Daoy (cell line): ENCODE measurements at regions not wholly inside any gene's neighbourhood (a gene's known extent, or its start where the extent isn't known, plus 50 kb on each side); places are given as distances from the start of the nearest gene placed in this dataset.

Source experiments
- DNase-seq: peaks from one replicate; pipeline ENCODE4 v3.0.0-alpha.2; 2015; ENCODE audit warnings: low read depth

DNA sequence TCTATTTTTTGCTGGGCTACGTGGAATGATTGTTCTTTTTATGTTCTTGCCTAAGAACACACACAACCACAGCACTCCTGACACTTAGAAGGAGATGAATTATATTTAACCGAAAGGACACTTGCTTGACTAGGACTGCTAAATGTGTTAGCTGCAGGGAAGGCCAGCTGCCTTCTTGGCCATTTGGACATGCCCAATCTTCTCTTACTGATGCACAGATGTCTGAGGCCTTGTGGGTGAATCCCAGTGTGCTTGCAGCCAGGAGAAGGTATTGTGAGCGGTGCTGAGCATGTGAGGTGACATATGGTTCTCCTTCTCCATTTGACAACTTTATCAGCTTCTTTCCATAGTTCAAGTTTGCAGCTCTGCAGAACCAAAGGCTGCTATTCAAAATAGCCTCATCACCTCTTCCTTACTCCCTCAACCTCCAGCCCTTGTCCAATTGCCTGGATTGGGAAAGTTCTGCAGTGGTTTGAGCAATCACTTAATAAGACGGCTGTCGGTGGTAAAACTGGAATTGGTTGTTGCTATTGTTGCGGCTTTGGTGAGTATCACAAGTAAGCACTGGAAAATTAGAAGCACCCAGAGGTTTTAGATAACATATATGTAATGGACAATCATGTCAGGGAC, 1113.3 kb downstream of the TSN start:
- no peak for DNase-seq

DNA sequence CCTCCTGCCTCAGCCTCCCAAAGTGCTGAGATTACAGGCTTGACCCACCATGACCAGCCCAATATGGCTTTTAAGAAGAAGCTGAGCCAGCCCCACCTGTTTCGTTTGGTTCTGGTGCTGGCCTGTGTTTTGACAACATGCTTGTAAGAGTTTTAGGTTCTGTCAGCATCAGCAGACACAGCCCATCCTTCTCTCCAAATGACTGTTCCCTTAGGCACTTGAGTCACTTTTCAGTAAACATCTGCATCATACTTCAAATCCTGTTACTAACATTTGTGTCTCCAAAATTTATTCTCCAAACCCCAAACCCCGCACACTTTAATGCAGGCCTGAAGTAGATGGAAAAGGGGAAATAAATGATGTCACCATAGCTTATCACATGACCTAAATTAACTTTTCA, 1118.5 kb downstream of the TSN start:
- DNase-seq = no peak

DNA sequence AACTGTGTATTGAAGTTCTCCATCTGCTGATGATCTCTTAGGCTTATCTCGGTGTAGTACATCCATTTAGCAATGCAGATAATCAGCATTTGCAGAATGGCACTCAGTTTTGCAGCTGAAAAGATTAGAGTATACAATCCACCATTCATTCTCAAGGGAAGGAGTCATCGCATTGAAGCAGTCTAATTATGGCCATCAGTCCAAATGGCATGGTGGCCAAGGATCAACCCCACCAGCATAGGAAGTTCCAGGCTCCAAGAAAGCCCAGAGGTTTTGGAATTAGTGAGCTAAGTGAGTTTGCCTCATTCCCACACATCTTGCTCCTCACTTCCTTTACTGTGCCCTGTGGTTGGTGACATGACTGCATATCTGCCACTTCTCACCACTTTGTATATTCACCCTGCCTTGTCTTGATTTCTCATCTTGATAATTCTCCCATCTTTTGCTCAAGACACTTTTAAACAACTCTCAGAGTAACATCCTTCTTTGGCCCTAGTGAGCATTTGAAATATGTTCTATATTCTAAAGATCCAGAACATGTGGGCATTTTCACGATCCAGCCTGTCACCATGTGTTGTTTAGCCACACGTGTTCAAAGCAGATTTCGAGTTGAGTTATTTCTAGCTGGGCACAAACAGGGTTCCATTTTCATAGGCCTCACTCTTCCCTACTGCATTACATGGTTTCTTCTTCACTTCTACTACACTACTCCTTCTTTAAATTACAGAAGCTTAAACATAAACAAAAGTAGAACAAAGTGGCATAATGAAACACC, 1119.8 kb downstream of the TSN start:
- DNase-seq = no peak

DNA sequence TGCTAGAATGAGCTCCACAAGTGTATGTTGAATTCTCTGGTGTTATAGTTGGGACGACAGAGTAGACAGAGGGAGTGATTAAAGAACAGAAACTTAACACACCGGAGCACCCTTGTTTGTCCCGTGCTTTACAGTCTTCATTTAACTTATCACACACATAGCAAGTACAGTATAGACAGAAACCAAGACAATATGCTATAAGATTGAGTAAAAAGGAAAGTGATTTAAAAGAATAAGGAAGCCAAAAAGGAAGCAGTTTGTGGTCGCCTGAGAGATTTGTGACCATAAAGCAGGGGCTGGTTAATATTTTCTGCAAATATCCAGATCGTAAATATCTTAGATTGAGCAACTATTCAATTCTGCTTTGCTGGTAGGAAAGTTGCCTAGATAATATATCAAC, 1128.4 kb downstream of the TSN start:
- no peak for DNase-seq

DNA sequence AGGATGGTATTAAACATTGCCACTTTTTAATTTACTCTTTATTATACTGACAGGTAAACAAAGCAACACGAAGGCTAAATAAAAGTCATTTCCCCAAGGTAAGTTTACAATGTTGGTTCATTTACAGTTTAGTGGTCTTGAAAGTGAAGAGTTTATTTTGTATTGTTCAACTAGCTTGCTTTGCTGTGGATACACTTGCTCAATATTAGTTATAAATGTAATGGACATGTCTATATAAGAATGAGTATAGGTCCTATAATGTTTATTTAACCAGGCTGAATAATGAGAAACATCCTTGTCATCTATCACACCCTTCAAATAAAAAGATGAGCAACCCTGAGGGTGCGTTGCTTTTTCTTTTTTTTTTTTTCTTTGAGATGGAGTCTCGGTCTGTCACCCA, 1129.4 kb downstream of the TSN start:
- DNase-seq = no peak

DNA sequence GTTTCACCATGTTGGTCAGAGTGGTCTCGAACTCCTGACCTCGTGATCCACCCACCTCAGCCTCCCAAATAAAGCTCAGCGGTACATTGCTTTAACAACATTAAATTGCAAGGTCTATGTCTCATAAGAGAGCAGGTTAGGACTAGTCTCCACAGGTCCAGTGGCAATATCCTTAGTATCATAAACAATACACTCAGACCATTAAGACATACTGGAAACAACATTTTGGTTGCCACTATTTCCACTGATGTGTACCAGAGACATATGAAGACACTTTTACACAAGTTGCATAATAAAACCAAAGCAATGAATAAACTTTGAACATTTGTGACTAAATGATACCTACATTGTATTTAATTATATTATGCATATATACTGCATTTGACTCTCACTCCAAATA, 1130.0 kb downstream of the TSN start:
- DNase-seq = no peak

DNA sequence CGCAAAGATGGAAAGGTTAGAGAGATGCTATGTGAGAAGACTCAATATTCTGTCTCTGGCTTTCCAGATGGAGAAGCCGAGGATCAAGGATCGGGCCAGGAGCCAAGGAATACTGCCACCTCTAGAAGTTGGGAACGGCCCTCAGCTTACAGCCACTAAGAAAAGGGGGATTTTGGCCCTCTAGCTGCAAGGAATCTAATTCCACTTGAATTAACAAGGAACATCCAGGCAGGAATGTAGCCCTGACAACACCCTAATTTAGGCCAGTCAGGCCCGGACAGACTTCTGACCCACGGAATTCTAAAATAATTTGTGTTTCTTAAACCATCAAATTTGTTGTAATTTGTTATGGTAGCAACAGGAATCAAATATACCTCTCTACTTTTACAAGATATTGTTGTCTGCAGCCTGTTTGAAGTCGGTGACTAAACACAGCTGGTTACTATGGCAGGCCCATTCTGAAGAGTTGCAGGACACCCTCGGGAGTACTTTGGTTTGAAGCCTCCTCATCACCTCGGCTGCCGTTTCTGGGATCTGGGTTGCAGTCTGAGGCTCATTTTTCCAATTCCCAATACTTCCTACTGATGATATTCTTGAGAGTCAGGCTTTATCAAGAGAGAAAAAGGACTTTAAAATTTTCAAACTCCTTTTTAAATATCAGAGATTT, 1131.2 kb downstream of the TSN start:
- DNase-seq = no peak

DNA sequence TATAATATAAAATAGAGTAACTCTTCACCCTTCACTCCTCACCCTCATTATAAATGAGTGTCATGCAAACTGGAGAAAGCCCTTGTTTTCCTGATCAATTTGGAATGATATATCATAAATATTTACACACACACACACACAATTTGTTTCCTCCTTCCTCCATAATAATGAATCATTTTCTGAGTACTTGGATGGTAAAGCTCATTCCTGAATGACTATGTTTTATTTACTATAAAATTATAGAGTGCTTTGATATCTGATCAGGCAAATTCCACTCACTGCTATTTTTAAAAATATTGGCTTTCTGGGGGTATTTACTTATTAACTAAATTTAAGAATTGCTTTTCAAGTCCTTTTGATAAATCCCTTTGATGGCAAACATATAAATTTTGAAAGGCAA, 1125.5 kb upstream of the CNTNAP5 start:
- no peak for DNase-seq

DNA sequence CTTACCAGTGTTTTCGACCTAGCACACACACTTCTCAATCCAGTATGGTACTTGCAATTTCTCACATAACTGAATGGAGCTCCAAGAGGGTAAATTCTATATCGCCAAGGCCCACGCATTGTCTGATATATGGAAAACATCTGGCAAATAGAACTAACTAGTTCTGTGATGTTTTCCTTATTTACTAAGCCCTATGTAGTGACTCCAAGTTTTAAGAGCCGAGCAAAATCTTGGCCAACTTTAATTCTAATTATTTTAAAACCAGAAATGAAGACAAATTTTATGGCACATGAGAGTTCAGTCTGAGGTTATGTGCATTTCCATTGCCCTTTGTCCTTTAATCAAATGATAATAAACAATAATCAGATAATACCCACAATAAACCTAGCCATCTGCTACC, 1119.7 kb upstream of the CNTNAP5 start:
- no peak for DNase-seq

DNA sequence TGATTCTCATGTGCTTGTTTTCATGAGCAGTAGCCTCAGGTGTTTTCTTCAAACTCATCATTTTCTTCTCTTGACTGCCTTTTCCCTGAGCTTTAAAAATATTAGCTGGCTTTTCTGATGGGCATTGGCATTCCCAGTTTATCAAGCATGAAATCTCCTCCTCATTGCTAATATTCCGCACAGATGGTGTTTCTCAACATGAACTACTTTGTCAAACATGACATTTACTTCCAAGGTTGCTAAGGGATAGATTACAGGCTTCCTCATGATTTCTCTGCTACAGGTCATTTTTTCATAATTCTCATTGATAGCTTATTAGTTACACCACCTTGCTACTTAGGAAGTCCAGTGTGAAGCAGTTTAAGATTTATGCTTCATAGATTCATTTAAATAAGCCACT, 1116.9 kb upstream of the CNTNAP5 start:
- DNase-seq = no peak

DNA sequence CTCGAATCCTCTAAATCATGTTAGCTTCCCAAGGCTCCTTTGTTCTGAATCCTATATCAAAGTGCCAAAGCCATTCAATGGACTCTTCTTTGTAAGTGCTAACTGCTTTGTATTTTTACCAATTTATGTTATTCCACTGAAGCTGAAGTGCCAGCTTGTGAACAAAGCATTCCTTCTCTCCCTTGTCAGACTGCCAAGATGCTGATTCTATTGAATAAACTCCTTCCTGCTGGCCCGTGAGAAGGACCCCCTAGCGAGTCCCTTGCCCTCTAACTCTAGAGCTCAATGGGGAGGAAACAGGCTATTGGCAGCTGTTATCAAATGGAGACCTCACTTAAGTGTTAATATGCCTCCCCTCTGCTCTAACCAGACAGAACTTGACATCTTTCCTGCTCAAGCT, 1097.9 kb upstream of the CNTNAP5 start:
- no peak for DNase-seq

DNA sequence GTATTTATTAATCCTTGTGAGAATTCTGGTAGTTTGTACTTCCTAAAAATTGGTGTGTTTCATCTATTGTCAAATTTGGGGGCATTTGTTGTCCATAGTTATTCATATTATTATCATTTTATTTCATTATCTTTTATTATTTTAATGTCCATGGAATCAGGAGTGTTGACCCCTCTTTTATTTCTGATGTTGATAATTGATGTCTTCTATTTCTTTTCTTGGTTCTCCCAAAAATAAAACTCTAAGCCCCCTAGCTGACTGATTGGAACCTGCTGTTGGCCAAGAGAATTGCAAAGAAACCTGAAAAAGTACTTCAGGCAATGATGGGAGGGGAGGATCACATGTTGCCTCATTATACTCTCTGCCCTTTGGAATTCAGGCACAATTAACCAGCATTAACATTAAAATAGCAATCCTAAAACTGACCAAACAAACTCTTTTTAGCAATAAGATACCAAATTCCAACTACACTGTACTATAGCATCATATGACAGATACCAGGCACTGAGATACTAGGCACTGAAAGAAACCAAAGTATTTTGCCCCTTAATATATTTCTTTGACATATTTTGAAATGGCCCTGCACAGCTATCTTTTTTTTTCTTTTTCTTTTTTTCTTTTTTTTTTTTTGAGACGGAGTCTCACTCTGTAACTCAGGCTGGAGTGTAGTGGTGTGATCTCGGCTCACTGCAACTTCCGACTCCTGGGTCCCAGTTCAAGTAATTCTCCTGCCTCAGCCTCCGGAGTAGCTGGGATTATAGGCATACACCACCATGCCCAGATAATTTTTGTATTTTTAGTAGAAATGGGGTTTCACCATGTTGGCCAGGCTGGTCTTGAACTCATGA, 1097.2 kb upstream of the CNTNAP5 start:
- no peak for DNase-seq

DNA sequence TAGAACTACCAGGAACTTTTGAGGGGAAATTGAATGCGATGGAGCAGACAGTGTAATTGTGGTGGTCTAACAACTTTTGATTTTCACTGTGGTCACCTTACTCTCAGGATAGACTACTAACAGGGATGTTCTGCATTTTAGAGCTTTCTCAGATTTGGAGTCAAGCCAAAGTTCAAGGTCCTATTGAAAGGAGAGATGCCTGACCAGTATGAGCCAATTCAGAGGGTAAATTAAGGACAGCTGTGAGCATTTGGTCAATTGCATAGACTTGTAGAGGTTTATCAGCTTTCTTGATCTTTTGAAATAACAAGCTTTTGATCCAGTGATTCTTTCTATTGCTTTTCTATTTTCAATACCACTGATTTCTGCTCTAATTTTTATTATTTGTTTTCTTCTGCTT, 1095.7 kb upstream of the CNTNAP5 start:
- no peak for DNase-seq

DNA sequence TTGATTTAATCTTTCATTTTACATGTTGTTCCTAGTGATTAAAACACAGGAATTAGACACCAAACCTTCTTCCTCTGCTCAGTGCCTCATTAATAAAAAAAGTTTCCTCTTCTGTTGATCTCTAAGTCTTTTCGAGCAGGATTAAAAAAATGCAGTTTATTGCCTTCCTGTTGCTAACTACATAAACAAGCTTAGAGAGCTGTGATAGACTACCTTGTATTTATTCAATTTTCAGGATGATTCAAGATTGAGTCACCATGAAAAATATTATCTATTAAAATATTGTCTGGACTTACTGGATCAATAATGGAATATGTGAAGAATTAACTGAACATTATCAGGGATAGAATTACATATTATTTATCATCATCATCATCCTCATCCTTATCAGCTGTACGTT, 1089.6 kb upstream of the CNTNAP5 start:
- no peak for DNase-seq

DNA sequence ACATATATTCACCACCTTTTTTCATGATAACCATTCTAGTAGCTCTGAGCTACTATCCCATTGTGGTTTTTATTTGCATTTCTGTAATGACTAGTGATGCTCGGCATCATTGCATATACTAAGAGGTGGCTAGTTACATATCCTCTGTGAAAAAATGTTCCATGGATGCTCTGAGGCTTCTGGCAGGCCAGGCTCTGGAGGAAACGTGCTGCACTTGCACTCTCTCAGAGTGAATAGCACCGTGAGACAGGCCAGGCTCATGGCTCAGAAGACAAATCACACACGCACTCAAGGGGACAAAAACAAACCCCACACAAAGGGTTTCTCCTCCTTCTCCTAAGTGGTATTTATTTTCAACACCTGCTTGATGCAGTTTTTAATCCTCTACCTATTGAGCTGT, 1085.3 kb upstream of the CNTNAP5 start:
- no peak for DNase-seq

DNA sequence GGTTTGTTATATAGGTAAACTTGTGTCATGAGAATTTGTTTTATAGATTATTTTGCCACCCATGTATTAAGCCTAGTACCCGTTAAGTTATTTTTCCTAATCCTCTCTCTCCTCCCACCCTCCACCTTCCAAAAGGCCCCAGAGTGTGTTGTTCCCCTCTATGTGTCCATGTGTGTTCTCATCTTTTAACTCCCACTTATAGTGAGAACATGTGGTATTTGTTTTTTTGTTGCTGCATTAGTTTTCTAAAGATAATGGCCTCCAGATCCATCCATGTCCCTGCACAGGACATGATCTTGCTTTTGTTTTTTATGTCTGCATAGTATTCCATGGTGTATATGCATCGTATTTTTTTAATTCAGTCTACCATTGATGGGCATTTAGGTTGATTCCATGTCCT, 1075.6 kb upstream of the CNTNAP5 start:
- no peak for DNase-seq

DNA sequence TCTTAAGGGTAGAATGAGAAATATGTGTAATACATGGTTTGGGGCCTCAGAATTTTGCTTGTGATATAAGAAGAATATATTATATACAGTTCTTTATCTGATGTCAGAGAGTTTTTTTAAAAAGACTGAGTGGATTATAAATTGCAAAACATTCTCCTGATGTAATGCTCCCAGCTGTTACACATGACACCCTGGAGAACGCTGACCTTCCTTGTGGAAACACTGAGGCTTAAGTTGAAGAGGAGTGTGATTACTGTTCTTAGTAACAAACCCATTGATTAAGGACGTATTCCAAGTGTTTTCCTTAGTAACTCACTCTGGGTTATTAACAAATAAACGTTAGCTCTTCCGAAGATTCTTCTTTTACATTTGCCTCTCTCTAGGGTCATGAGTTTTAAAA, 1069.3 kb upstream of the CNTNAP5 start:
- no peak for DNase-seq

DNA sequence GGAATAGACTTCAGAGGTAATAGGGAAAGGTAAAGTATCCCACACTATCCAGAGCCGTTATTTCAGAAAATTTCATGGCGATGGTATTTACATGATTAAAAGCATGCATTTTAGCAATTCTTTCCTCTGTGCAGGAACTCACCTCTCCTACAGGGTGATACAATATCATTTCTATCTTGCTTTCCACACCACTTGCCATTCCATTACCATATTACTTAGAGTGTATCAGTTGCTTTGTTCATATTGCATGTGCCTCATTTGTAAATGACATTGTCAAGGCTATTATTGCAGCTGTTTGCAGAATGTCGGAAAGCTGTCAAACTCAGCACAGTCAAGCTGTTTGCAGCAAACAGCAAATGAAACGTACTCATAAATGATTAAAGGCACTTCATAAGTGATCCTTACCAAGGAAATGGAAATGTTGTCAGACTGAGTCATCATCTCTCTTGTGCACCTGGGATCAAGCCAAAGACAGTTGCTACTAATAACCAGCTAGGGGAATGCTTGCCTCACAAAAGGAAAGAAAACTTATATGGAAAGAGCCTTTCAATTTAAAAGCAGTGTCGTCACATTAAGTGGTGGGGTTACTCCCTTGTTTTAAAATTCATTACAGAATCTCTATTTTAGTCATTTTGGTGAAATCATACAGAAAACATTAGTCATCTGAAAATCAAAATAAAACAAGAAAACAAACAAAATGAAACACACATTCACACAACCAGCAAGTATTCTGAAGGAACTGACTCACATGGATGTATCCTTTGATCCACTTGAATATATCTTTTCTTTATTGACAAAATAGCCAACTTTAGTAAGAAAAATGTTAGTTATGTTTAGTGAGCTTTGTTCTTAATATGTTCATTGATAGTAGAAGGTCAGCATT, 1064.1 kb upstream of the CNTNAP5 start:
- DNase-seq = peak; percentile 59

DNA sequence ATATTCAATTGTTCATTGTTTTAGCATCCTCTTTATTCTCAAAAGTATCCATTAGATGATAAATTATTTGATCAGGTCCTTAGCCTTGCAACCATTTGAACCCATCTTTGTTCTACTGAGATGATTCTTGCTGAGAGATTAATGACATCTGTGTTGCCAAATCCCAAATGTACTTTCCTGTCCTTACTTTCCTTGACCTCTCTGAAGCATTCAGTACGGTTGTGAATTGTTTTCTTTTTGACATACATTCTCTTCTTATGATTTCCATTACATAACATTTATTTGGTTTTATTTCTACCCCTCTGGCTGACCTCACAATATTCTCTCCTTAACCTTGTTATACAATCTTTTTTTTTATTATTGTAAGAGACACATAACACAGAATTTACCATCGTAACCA, 1058.6 kb upstream of the CNTNAP5 start:
- no peak for DNase-seq

DNA sequence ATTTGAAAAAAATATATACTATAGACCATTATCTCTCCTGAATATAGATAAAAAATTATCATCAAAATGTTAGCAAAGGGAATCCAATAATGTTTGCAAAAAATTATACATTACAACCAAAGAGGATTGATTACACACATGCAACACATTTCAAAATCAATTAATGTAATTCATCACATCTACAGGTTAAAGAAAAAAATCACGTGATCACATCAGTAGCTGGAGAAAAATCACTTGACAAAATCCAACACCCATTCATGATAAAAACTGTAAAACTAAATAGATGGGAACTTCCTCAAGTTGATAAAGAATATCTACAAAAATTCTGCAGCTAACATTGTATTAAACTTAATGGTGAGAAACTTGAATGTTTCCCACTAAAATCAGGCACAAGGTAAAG, 1047.5 kb upstream of the CNTNAP5 start:
- DNase-seq = no peak

DNA sequence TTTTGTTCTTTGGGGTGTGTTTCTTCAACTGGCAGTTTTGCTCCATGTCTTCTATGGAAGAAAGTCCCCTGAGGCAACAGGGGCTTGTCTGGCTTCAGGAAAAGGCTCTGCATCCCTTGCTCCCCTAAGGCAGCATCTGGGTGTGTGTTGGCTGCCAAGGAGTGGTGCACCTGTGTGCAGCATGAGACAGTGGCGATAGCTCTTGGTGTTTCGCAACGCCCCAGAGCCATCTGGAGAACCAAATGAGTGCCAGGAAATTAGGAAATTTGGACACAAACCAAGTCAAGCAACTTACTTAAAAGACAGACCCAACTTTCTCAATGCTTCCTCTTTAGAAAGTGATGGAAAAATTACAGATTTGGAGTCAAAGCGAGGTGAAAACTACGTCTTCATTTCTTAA, 1044.4 kb upstream of the CNTNAP5 start:
- DNase-seq = no peak
